Umbilical cord (tissue), 1 donor: ENCODE measurements at regions not wholly inside any gene's neighbourhood (a gene's known extent, or its start where the extent isn't known, plus 50 kb on each side); places are given as distances from the start of the nearest gene placed in this dataset.

Experiments used
- DNase-seq: peaks from one replicate; pipeline ENCODE4 v3.0.0-alpha.2; 2015; ENCODE audit warnings: low spot score

DNA sequence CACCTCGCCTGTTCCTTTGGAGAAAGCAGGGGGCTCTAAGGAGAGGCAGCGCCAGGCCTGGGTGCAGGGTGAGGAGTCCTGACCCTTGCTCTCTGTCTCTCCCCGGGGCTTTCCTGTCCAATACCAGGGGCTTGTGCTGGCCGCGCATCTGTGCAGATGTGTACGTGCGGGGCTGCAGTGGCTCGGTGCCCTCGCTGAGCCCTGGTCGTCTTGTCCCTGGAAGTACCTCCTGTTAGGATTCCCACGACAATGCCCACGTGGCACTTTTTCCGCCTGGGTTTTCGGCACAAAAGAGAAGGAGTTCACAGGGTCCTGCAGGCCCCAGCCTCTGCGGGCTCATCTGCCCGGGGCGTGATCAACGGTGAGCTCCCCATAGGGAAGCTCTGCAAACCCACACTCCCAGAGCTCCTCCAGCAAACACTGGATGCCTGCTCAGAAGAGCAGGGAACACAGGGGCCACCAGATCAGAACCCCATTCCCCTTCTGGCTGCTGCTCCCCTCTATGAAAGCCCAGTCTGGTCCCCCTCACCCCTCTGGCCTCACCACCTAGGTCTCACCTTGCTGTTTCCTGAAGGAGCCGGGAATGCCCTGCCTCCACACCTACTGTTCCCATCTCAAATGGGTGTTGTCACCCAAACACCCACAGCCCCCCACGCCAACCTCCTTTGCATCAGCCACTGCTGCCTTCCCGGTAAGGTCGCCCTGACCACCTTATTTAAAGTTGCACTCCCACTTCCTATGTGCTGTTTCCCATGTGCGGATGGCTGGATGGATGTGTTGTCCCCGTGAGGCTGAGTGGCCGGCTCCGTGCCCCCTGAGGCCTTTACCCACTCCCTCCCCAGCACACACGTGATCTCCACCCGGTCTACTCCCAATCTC, 62.6 kb upstream of the PRR20G start:
- DNase-seq: no peak

DNA sequence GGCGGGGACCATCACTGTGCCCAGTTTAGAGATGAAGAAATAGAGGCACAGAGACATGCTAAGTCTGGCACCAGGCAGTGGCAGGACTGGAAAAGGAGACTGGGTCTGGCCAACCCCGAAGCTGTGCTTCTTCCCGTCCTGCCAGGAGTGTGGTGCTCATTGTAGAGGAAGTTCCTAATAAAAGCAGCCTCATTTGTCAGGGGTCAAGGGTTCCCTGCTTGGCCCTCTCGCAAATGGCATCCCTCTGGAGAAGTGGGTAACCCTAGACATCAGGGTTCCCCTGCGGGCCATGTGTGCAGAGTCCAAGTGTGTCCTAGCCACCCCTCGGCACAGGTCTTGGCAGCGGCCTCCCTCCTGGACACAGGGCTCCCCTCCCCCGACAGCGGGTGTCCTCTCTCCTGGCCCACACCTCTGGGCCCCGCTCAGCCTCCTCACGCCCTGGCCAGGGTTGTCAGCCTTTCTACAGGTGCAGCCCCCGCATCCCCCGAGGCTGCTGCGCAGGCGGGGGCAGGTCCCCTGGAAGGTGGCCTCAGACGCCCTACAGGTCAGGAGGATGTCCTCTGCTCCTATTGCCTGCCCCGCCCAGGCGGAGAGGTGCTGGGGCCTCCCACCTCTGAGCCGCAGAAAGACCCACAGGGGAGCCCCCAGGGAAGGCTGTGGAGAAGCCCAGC, 61.8 kb upstream of the PRR20G start:
- DNase-seq: no peak

DNA sequence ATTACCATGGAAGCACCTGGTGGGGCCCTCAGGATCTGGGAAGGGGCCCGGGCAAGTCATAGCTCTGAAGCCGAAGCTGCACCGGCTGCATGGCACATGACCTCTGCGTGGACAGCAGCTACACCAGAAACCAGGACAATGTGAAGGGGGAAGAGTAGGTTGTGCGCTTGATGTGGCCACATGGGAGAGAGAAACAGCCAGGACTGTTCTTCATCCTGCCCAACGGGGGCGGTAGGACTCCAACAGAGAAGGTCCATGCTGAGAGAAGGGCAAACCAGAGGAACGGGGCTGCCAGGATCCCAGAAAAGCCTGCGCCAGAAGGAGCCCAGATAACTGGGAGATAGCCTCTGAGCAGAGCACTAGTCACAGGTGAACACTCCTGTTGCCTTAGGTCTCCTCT, 54.9 kb upstream of the PRR20G start:
- no peak for DNase-seq

DNA sequence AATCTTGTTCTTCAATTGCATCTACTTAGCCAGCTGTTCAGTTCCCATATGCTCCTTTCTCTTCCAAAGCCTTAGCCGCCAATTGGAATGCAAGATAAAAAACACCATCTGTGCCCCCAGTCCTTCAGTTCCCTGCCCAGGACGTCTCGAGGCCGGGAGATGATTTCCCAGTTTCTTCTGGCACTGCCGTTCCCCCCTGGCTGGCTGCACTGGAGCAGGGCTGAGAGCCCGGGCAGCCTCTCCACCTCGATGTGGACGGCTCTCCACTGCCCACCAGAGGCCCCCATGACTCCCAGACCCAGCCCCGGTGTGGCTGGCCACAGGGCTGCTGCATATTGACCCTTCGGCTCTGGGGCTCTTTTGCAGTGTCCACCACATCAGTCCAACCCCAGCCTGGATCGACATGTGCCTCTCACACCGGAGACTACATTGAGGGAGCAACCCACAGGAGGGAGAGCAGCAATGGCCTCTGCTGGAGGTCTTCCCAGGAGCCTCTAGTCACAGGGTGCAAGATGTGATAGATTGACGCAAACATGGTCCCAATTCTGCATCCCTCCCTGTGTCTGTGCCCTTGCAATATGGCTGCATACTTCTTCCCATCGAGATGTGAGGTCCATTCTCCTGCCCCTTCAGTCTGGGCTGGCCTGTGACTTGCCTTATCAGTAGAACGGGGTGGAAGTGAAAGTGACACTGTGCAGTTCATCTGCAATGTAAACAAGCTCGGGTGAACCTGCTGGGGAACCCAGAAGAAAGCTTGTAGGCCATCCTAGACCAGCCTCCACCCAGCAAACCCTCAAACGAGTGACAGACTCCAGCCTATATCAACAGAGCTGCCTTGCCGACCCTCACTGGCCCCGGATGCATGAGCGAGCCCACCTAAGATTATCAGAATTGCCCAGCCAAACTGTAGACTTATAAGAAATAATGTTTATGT, 52.3 kb upstream of the PRR20G start:
- DNase-seq: no peak

DNA sequence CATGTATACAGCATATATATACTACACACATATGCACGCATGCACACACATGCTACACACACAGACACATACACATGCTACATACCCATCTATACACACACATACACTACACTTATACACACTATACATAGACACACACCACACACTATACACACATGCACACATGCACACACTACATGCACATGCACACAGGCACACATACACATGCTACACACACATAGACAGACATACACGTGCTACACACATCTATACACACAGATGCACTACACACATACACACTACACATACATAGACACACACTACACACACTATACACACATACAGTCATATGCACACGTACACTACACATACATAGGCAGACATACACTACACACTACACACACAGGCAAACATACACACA, 51.2 kb upstream of the PRR20G start:
- DNase-seq: no peak

DNA sequence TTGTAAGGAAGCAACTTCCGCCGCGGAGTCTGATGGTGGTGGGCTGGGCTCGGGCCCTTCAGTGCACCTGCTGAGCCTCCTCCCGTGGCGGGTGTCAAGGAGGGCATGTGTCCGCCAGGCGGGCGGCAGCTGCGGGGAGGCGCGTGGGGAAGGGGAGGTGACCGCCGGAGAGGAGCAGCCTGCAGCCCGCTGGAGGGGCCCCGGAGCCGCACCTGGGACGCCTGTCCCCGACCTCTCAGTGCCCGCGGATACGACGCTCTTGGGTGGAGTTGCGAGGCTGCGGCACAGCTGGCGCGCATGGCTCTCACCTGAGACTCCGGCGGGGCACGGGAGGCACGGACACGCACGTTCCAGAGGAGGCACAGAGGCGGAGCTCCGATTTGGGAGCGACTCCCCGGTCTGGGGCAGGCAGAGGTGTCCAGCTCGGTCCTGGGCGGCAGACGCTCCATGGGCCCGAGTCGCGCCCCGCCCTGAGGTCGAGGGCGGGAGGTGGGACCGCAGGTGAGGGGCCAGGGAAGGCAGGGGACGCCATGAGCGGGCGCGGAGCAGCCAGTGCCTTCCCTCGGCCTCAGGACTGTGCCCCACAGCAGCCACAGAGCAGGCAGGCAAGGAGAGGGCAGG, 50.2 kb upstream of the PRR20G start:
- no peak for DNase-seq
